Activated naive CD8-positive, alpha-beta T cell (primary cell): ENCODE measurements at regions not wholly inside any gene's neighbourhood (a gene's known extent, or its start where the extent isn't known, plus 50 kb on each side); places are given as distances from the start of the nearest gene placed in this dataset.

Experiments used
- H3K27ac Mint-ChIP-seq: one replicate; pipeline ENCODE4 v1.8.0; 2021; ENCODE audit warnings: mixed read lengths
- H3K27me3 Mint-ChIP-seq: one replicate; pipeline ENCODE4 v1.8.0; 2021; ENCODE audit warnings: mixed read lengths
- H3K36me3 Mint-ChIP-seq: one replicate; pipeline ENCODE4 v1.8.0; 2021; ENCODE audit warnings: mixed read lengths
- H3K4me1 Mint-ChIP-seq: one replicate; pipeline ENCODE4 v1.8.0; 2021; ENCODE audit warnings: low read depth, mixed read lengths
- H3K4me3 Mint-ChIP-seq: one replicate; pipeline ENCODE4 v1.8.0; 2021; ENCODE audit warnings: mild to moderate bottlenecking, mixed read lengths
- H3K9me3 Mint-ChIP-seq: one replicate; pipeline ENCODE4 v1.8.0; 2021; ENCODE audit warnings: low read depth, mixed read lengths

- H3K4me3 Mint-ChIP-seq, result no peak overlapping the region
- H3K4me1 Mint-ChIP-seq, result no peaks in the 10 kb centered on the region
- peaks cover 9% of the 10 kb centered on the region for H3K27me3 Mint-ChIP-seq
- H3K36me3 Mint-ChIP-seq, result no peaks in the 10 kb centered on the region
- no peaks in the 10 kb centered on the region for H3K9me3 Mint-ChIP-seq
- no peak overlapping the region for H3K27ac Mint-ChIP-seq
Observed at GRCh38 chr6:88248709-88249321, 82.7 kb upstream of the CNR1 start.

- H3K27ac Mint-ChIP-seq, result no peak overlapping the region
- H3K4me1 Mint-ChIP-seq, result no peaks in the 10 kb centered on the region
- H3K4me3 Mint-ChIP-seq, result no peak overlapping the region
- H3K36me3 Mint-ChIP-seq, result no peaks in the 10 kb centered on the region
- H3K9me3 Mint-ChIP-seq, result peaks cover 8% of the 10 kb centered on the region
- peaks cover 7% of the 10 kb centered on the region for H3K27me3 Mint-ChIP-seq
Observed at GRCh38 chr6:88246654-88247053, 80.5 kb upstream of the CNR1 start.

- H3K27ac Mint-ChIP-seq, result no peak overlapping the region
- H3K27me3 Mint-ChIP-seq, result peaks cover 5% of the 10 kb centered on the region
- no peaks in the 10 kb centered on the region for H3K36me3 Mint-ChIP-seq
- no peaks in the 10 kb centered on the region for H3K4me1 Mint-ChIP-seq
- peaks cover 12% of the 10 kb centered on the region for H3K9me3 Mint-ChIP-seq
- no peak overlapping the region for H3K4me3 Mint-ChIP-seq
Observed at GRCh38 chr6:88244721-88245120, 78.6 kb upstream of the CNR1 start.

DNA sequence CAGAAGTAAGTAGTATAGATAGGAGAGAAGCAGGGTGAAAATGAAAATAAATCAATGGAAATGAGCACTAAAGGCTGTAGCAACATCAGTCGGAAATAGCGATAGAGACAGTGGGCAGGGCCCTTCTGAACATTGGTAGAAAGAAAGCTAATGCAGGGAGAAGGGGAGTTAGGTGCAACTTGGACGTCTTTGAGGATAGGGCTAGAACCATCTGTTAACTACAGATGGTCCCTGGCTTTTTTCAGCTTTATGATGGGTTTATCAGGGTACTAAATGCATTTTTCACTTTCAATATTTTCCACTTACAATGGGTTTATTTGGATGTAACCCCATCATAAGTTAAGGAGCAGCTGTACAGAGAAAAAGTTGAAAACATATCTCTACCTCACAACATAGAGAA lies 72.8 kb upstream of the CNR1 start:
- Mint-ChIP-seq H3K36me3 (no peaks in the 10 kb centered on the region), H3K27ac (no peak overlapping the region), H3K9me3 (peaks cover 12% of the 10 kb centered on the region), H3K4me1 (no peaks in the 10 kb centered on the region), H3K4me3 (no peak overlapping the region), H3K27me3 (peaks cover 2% of the 10 kb centered on the region)

- Mint-ChIP-seq H3K4me1 (no peaks in the 10 kb centered on the region), H3K4me3 (no peak overlapping the region), H3K9me3 (peaks cover 15% of the 10 kb centered on the region), H3K27ac (no peak overlapping the region), H3K27me3 (peaks cover 2% of the 10 kb centered on the region), H3K36me3 (no peaks in the 10 kb centered on the region)
Observed at GRCh38 chr6:88238065-88238464, 71.9 kb upstream of the CNR1 start.

- no peaks in the 10 kb centered on the region for H3K36me3 Mint-ChIP-seq
- H3K4me1 Mint-ChIP-seq, result no peaks in the 10 kb centered on the region
- H3K27me3 Mint-ChIP-seq, result no peaks in the 10 kb centered on the region
- H3K9me3 Mint-ChIP-seq, result peaks cover 17% of the 10 kb centered on the region
- H3K4me3 Mint-ChIP-seq, result no peak overlapping the region
- H3K27ac Mint-ChIP-seq, result no peak overlapping the region
Observed at GRCh38 chr6:88236612-88237360, 70.6 kb upstream of the CNR1 start.

- Mint-ChIP-seq H3K4me3 (no peak overlapping the region), H3K27ac (no peak overlapping the region), H3K9me3 (peaks cover 27% of the 10 kb centered on the region), H3K4me1 (no peaks in the 10 kb centered on the region), H3K36me3 (peaks cover 7% of the 10 kb centered on the region), H3K27me3 (peaks cover 2% of the 10 kb centered on the region)
Observed at GRCh38 chr6:88232753-88233152, 66.6 kb upstream of the CNR1 start.

GRCh38 chr6:88223298-88223697 lies 57.2 kb upstream of the CNR1 start:
- Mint-ChIP-seq H3K36me3 (peaks cover under 1% of the 10 kb centered on the region), H3K4me1 (no peaks in the 10 kb centered on the region), H3K4me3 (no peak overlapping the region), H3K9me3 (no peaks in the 10 kb centered on the region), H3K27ac (no peak overlapping the region), H3K27me3 (peaks cover 6% of the 10 kb centered on the region)

DNA sequence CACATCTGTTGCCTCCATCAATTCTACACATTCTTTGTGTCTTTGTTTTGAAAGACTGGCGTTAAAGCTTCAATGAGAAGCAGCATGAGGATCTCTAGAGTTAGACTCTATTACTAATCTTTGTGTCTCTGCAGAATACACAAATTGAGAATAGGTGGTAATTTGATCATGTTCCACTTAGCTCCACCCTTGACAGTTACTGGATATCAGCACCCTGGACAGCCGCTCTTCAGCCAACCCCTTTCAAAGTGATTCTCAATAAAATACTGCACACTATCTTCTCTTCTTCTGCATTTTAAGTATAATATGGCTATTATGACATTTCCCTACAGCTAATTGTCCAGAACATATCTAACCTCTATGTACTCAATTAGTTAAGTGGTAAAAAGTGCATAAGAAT lies 54.3 kb upstream of the CNR1 start:
- peaks cover 4% of the 10 kb centered on the region for H3K9me3 Mint-ChIP-seq
- no peak overlapping the region for H3K27ac Mint-ChIP-seq
- H3K27me3 Mint-ChIP-seq, result peaks cover 5% of the 10 kb centered on the region
- H3K4me1 Mint-ChIP-seq, result no peaks in the 10 kb centered on the region
- no peaks in the 10 kb centered on the region for H3K36me3 Mint-ChIP-seq
- no peak overlapping the region for H3K4me3 Mint-ChIP-seq

GRCh38 chr6:88216182-88216581 lies 50.0 kb upstream of the CNR1 start:
- Mint-ChIP-seq H3K9me3 (peaks cover 4% of the 10 kb centered on the region), H3K4me1 (no peaks in the 10 kb centered on the region), H3K4me3 (no peak overlapping the region), H3K27me3 (peaks cover 5% of the 10 kb centered on the region), H3K27ac (no peak overlapping the region), H3K36me3 (no peaks in the 10 kb centered on the region)
